H1 (cell line): ENCODE measurements at regions not wholly inside any gene's neighbourhood (a gene's known extent, or its start where the extent isn't known, plus 50 kb on each side); places are given as distances from the start of the nearest gene placed in this dataset.

Experiments used
- CTCF ChIA-PET: fragments of 300-600 bp; sonication (Branson Sonifier 250); formaldehyde crosslinking; loops from one replicate; lab custom pipeline; 2021; ENCODE audit not compliant: partially characterized antibody; lab: Charles Lee
- POLR2A ChIA-PET: fragments of 300-600 bp; sonication (Branson Sonifier 250); formaldehyde crosslinking; loops from one replicate; lab custom pipeline; 2021; ENCODE audit warnings: inconsistent platforms; ENCODE audit not compliant: partially characterized antibody; lab: Charles Lee
- DNase-seq, 2 experiments: peaks; one replicate each; pipeline versions ENCODE4 v3.0.0 to v3.0.0-alpha.2; 2010 to 2022; ENCODE audit warnings: low spot score in 2 of 2, low read depth in 1 of 2, mixed read lengths in 1 of 2
- FAIRE-seq: peaks from 2 replicates; lab custom pipeline; 2011; peaks lifted over from hg19 to GRCh38; lab: Jason Lieb, UNC
- H2AFZ ChIP-seq: 2 replicates; pipeline ENCODE4 v1.8.1; 2012; ENCODE audit warnings: low read length, inconsistent platforms
- H2AK5ac ChIP-seq: 2 replicates; pipeline ENCODE4 v1.6.1; 2013; ENCODE audit warnings: low read depth, low read length
- H2BK120ac ChIP-seq: replicated peaks from 2 replicates; pipeline ENCODE3; 2013; ENCODE audit warnings: low read depth, low read length, inconsistent platforms
- H2BK12ac ChIP-seq: 2 replicates; pipeline ENCODE4 v1.6.1; 2013; ENCODE audit warnings: low read depth, low read length
- H2BK15ac ChIP-seq: 2 replicates; pipeline ENCODE4 v1.6.1; 2013; ENCODE audit warnings: low read length
- H2BK20ac ChIP-seq: 2 replicates; pipeline ENCODE4 v1.6.1; 2013; ENCODE audit warnings: low read length
- H2BK5ac ChIP-seq: 2 replicates; pipeline ENCODE4 v1.6.1; 2013; ENCODE audit warnings: low read depth, low read length
- H3K14ac ChIP-seq: 2 replicates; pipeline ENCODE4 v1.6.1; 2013; ENCODE audit warnings: inconsistent platforms; ENCODE audit not compliant: insufficient read length
- H3K18ac ChIP-seq: 2 replicates; pipeline ENCODE4 v1.6.1; 2013; ENCODE audit warnings: low read length; ENCODE audit errors: extremely low read depth
- H3K23ac ChIP-seq: 2 replicates; pipeline ENCODE4 v1.6.1; 2013; ENCODE audit warnings: inconsistent platforms; ENCODE audit not compliant: insufficient read length
- H3K23me2 ChIP-seq: 2 replicates; pipeline ENCODE4 v1.6.1; 2013; ENCODE audit warnings: low read depth, low read length
- H3K27ac ChIP-seq: 2 replicates; pipeline ENCODE4 v1.6.1; 2011; ENCODE audit warnings: low read depth, low read length, inconsistent platforms
- H3K27me3 ChIP-seq, 4 experiments: replicated peaks in 1 of 4; 1 replicate in 1 of 4; 2 replicates in 3 of 4; pipeline versions ENCODE4 v1.6.1 to v1.8.1; 2011 to 2013; ENCODE audit warnings: low read length in 3 of 4, mild to moderate bottlenecking in 3 of 4, inconsistent platforms in 2 of 4, mixed read lengths in 2 of 4, moderate library complexity in 1 of 4; ENCODE audit not compliant: control insufficient read depth in 3 of 4, insufficient read depth in 3 of 4; ENCODE audit errors: extremely low read depth in 1 of 4
- H3K36me3 ChIP-seq, 4 experiments: 2 replicates each; pipeline versions ENCODE4 v1.6.1 to v1.8.1; 2011 to 2013; ENCODE audit warnings: mild to moderate bottlenecking in 4 of 4, low read length in 3 of 4, moderate library complexity in 2 of 4, control low read depth in 1 of 4, inconsistent platforms in 1 of 4; ENCODE audit not compliant: insufficient read depth in 4 of 4, control insufficient read depth in 2 of 4
- H3K4ac ChIP-seq: replicated peaks from 2 replicates; pipeline ENCODE3; 2013; ENCODE audit warnings: low read length, low read depth, mixed read lengths, inconsistent platforms; ENCODE audit not compliant: insufficient read length
- H3K4me1 ChIP-seq, 4 experiments: replicated peaks in 1 of 4; 1 replicate in 1 of 4; 2 replicates in 3 of 4; pipeline versions ENCODE4 v1.6.1 to v1.8.1; 2011 to 2013; ENCODE audit warnings: low read length in 3 of 4, inconsistent platforms in 2 of 4, mixed read lengths in 1 of 4; ENCODE audit not compliant: insufficient read depth in 4 of 4, control insufficient read depth in 3 of 4
- H3K4me2 ChIP-seq, 2 experiments: 2 replicates each; pipeline versions ENCODE4 v1.6.1 to v1.8.1; 2011 to 2013; ENCODE audit warnings: low read depth in 2 of 2, low read length in 2 of 2, control low read depth in 1 of 2, inconsistent platforms in 1 of 2, mild to moderate bottlenecking in 1 of 2; ENCODE audit not compliant: insufficient read depth in 1 of 2
- H3K4me3 ChIP-seq, 4 experiments: fragments of 200-600, 300-600 bp in 1 of 4; sonication (generic), shearing (Covaris generic), sonication (Bioruptor Twin) in 1 of 4; 2 replicates each; pipeline versions ENCODE4 v1.5.1 to v1.8.1; 2011 to 2016; ENCODE audit warnings: low read length in 4 of 4, low read depth in 3 of 4, control low read depth in 2 of 4, inconsistent platforms in 2 of 4, mild to moderate bottlenecking in 2 of 4, mixed read lengths in 1 of 4, moderate library complexity in 1 of 4; ENCODE audit not compliant: insufficient read depth in 2 of 4; ENCODE audit errors: extremely low read depth in 1 of 4
- H3K56ac ChIP-seq: replicated peaks from 2 replicates; pipeline ENCODE3; 2013; ENCODE audit warnings: low read depth, mild to moderate bottlenecking, mixed read lengths, low read length, inconsistent platforms; ENCODE audit not compliant: insufficient read length
- H3K79me1 ChIP-seq: 2 replicates; pipeline ENCODE4 v1.6.1; 2013; ENCODE audit warnings: low read depth, low read length, control low read depth
- H3K79me2 ChIP-seq, 2 experiments: 2 replicates each; pipeline versions ENCODE4 v1.6.1 to v1.8.1; 2012 to 2013; ENCODE audit warnings: low read length in 2 of 2, mild to moderate bottlenecking in 2 of 2, inconsistent platforms in 1 of 2; ENCODE audit not compliant: insufficient read depth in 2 of 2, control insufficient read depth in 1 of 2
- H3K9ac ChIP-seq, 4 experiments: replicated peaks in 1 of 4; 1 replicate in 1 of 4; 2 replicates in 3 of 4; pipeline versions ENCODE4 v1.6.1 to v1.8.1; 2011 to 2013; ENCODE audit warnings: low read depth in 3 of 4, low read length in 3 of 4, control low read depth in 2 of 4, mild to moderate bottlenecking in 2 of 4, moderate library complexity in 2 of 4, inconsistent platforms in 1 of 4; ENCODE audit errors: extremely low read depth in 1 of 4
- H3K9me3 ChIP-seq, 2 experiments: 2 replicates each; pipeline versions ENCODE4 v1.6.1 to v1.8.1; 2012 to 2013; ENCODE audit warnings: mild to moderate bottlenecking in 2 of 2, moderate library complexity in 2 of 2, control low read depth in 1 of 2, inconsistent platforms in 1 of 2, low read depth in 1 of 2, low read length in 1 of 2, mixed read lengths in 1 of 2; ENCODE audit not compliant: insufficient read depth in 2 of 2
- H4K20me1 ChIP-seq, 2 experiments: replicated peaks in 1 of 2; 2 replicates each; pipeline versions ENCODE3 to v1.8.1; 2011 to 2013; ENCODE audit warnings: inconsistent platforms in 2 of 2, low read length in 2 of 2, mild to moderate bottlenecking in 1 of 2; ENCODE audit not compliant: insufficient read depth in 2 of 2, control insufficient read depth in 1 of 2
- H4K5ac ChIP-seq: 2 replicates; pipeline ENCODE4 v1.6.1; 2013; ENCODE audit warnings: low read length, low read depth, mixed read lengths, inconsistent platforms; ENCODE audit not compliant: insufficient read length
- H4K8ac ChIP-seq: 2 replicates; pipeline ENCODE4 v1.8.0; 2013; ENCODE audit warnings: mild to moderate bottlenecking, moderate library complexity, low read length, inconsistent platforms; ENCODE audit not compliant: insufficient read depth; ENCODE audit errors: extremely low read depth
- H4K91ac ChIP-seq: replicated peaks from 2 replicates; pipeline ENCODE3; 2013; ENCODE audit warnings: low read length, mixed read lengths, inconsistent platforms; ENCODE audit not compliant: insufficient read length
- EP300 ChIP-seq, 2 experiments: IDR thresholded peaks; 1 replicate in 1 of 2; 2 replicates in 1 of 2; pipeline ENCODE4 v1.6.1; 2011 to 2012; ENCODE audit warnings: low read depth in 2 of 2, low read length in 2 of 2, mild to moderate bottlenecking in 2 of 2, borderline replicate concordance in 1 of 2, inconsistent platforms in 1 of 2, moderate library complexity in 1 of 2
- RAD21 ChIP-seq, 2 experiments: IDR thresholded peaks in 1 of 2; conservative IDR thresholded peaks in 1 of 2; 2 replicates each; pipeline ENCODE4 v1.6.1; 2011; ENCODE audit warnings: low read depth in 2 of 2, low read length in 2 of 2, improper control_type of control experiment in 1 of 2, inconsistent platforms in 1 of 2, mild to moderate bottlenecking in 1 of 2, moderate library complexity in 1 of 2
- WGBS, 2 experiments: shearing (Covaris generic) in 1 of 2; methylation state at CpG; one replicate each; pipeline versions ENCODE4 v1.1.6 to v1.1.7; 2013 to 2015; ENCODE audit warnings: low lambda C conversion rate in 2 of 2, mixed read lengths in 2 of 2, inconsistent platforms in 1 of 2, low coverage in 1 of 2, missing lambda C conversion rate in 1 of 2; ENCODE audit not compliant: insufficient replicate concordance in 2 of 2, insufficient coverage in 1 of 2, insufficient read length in 1 of 2; ENCODE audit errors: extremely low coverage in 1 of 2, missing lambda C conversion rate in 1 of 2; 5-methylcytosine and 5-hydroxymethylcytosine counted together
- TF ChIP-seq, protein P1 (sequence below), 3 experiments: IDR thresholded peaks; 1 replicate in 2 of 3; 2 replicates in 1 of 3; pipeline versions ENCODE4 v1.5.1 to v1.6.1; 2011; ENCODE audit warnings: low read length in 3 of 3, mild to moderate bottlenecking in 3 of 3, inconsistent platforms in 2 of 3, low read depth in 1 of 3, moderate library complexity in 1 of 3; ENCODE audit not compliant: insufficient read depth in 1 of 3; ENCODE audit errors: control extremely low read depth in 1 of 3

DNA sequence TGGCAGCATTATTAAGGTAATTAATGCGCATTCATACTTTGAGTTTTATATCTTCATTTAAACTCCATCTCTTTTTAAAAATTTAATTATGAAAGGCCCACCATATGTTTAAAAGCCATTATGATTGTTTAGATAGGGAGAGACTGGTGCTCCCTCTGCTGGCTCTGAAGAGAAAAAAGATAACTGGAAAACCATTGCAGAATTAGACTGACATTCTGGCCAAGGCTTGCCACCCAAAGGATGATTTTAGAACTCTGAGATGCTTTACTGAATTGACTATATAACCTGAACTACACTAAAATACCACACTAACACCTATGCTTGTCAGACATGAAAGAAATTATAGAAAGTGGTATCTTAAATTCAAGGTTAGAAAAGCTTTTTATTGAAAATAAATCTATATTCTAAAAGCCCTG, 127.6 kb upstream of the SPOPL start:
- H4K5ac ChIP-seq: no peak overlapping the region
- CTCF ChIA-PET: interaction anchor here (0.6 to 3.3 kb wide), 22 partner anchors 11 to 705 kb away, joined by 3 to 23 read pairs (median 3); no protein-coding TSS in a partner anchor
- WGBS, 2 experiments: 17% methylated on average over 1 of the region's 1 CpG; no CpG with 5 or more reads in 1 of the 2 experiments

More for the DNA sequence above, 127.6 kb upstream of the SPOPL start:
- Histone ChIP-seq H3K4ac (no peak overlapping the region), H3K9ac (no peak overlapping the region), H4K8ac (no peak overlapping the region), H2BK12ac (no peak overlapping the region), H3K27ac (no peak overlapping the region), H4K20me1 (no peaks in the 10 kb centered on the region), H2BK120ac (no peak overlapping the region), H3K4me2 (no peak overlapping the region), H3K23ac (no peak overlapping the region), H3K4me3 (no peak overlapping the region), H2BK20ac (no peak overlapping the region), H3K14ac (no peak overlapping the region), H3K56ac (no peak overlapping the region), H2AFZ (no peak overlapping the region), H3K79me2 (no peaks in the 10 kb centered on the region), H3K36me3 (no peaks in the 10 kb centered on the region), H3K27me3 (no peaks in the 10 kb centered on the region), H2BK5ac (no peak overlapping the region), H3K18ac (no peak overlapping the region), H3K9me3 (no peaks in the 10 kb centered on the region), H3K79me1 (no peaks in the 10 kb centered on the region), H2AK5ac (no peak overlapping the region), H3K4me1 (no peaks in the 10 kb centered on the region), H3K23me2 (no peaks in the 10 kb centered on the region), H2BK15ac (no peak overlapping the region), H4K91ac (no peak overlapping the region)
- DNase-seq (no peak), FAIRE-seq (no peak)
- POLR2A ChIA-PET: no interaction called here
- peak; percentile 78 to 80 for TF ChIP-seq RAD21 (IDR thresholded peaks at IDR 0.05 in 1 of 2, conservative IDR thresholded peaks at IDR 0.05 in 1 of 2; ENCODE audit: low read depth in 2 of 2, low read length in 2 of 2)
- TF ChIP-seq, protein P1, sequence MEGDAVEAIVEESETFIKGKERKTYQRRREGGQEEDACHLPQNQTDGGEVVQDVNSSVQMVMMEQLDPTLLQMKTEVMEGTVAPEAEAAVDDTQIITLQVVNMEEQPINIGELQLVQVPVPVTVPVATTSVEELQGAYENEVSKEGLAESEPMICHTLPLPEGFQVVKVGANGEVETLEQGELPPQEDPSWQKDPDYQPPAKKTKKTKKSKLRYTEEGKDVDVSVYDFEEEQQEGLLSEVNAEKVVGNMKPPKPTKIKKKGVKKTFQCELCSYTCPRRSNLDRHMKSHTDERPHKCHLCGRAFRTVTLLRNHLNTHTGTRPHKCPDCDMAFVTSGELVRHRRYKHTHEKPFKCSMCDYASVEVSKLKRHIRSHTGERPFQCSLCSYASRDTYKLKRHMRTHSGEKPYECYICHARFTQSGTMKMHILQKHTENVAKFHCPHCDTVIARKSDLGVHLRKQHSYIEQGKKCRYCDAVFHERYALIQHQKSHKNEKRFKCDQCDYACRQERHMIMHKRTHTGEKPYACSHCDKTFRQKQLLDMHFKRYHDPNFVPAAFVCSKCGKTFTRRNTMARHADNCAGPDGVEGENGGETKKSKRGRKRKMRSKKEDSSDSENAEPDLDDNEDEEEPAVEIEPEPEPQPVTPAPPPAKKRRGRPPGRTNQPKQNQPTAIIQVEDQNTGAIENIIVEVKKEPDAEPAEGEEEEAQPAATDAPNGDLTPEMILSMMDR (IDR thresholded peaks at IDR 0.05; ENCODE audit: control extremely low read depth in 1 of 3, insufficient read depth in 1 of 3, low read depth in 1 of 3, low read length in 3 of 3): peak in 2 of 3 experiments; percentile 52 to 68; a peak in 3 of 4 replicates
- TF ChIP-seq EP300 (IDR thresholded peaks at IDR 0.05; ENCODE audit: borderline replicate concordance in 1 of 2, low read depth in 2 of 2, low read length in 2 of 2): no peak
